ENCODE measurements at regions not wholly inside any gene's neighbourhood (a gene's known extent, or its start where the extent isn't known, plus 50 kb on each side); places are given as distances from the start of the nearest gene placed in this dataset.

DNA sequence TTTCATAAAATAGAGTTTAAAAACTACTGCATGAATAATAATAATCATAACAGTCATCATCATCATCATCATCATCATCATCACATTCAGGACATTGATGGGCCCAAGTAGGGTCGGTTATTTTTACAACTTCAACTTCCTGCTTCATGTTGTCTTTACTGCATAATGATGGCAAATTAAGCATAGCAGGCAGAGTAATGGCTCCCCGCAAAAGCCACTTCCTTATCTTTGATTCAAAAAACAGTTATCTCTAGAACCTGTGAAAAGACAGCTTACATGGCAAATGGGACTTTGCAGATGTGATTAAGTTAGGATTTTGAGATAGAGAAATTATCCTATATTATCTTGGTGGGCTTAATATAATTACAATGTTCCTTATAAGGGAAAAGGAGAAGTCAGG is 792.9 kb downstream of the LIG4 start:
- no peaks in the 10 kb centered on the region for H3K4me1 Mint-ChIP-seq
- no peak overlapping the region for H3K4me3 ChIP-seq (ENCODE audit: low read length)
- no peaks in the 10 kb centered on the region for H3K36me3 ChIP-seq (ENCODE audit: control insufficient read depth, insufficient read depth, low read length)
- TF ChIP-seq, protein P1, sequence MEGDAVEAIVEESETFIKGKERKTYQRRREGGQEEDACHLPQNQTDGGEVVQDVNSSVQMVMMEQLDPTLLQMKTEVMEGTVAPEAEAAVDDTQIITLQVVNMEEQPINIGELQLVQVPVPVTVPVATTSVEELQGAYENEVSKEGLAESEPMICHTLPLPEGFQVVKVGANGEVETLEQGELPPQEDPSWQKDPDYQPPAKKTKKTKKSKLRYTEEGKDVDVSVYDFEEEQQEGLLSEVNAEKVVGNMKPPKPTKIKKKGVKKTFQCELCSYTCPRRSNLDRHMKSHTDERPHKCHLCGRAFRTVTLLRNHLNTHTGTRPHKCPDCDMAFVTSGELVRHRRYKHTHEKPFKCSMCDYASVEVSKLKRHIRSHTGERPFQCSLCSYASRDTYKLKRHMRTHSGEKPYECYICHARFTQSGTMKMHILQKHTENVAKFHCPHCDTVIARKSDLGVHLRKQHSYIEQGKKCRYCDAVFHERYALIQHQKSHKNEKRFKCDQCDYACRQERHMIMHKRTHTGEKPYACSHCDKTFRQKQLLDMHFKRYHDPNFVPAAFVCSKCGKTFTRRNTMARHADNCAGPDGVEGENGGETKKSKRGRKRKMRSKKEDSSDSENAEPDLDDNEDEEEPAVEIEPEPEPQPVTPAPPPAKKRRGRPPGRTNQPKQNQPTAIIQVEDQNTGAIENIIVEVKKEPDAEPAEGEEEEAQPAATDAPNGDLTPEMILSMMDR (conservative IDR thresholded peaks at IDR 0.05), result no peak
- no peak for DNase-seq
- H3K27me3 Mint-ChIP-seq (ENCODE audit: insufficient read depth), result no peaks in the 10 kb centered on the region
- no peaks in the 10 kb centered on the region for H3K36me3 Mint-ChIP-seq (ENCODE audit: low read depth)
- H3K27ac ChIP-seq (ENCODE audit: low read depth, low read length), result no peak overlapping the region
- H3K27me3 ChIP-seq (ENCODE audit: control insufficient read depth, insufficient read depth, low read length, poor library complexity, severe bottlenecking), result peaks cover 16% of the 10 kb centered on the region
- peaks cover 10% of the 10 kb centered on the region for H3K9me3 Mint-ChIP-seq
- H3K27ac Mint-ChIP-seq, result no peak overlapping the region
- H3K9me3 ChIP-seq (ENCODE audit: control insufficient read depth, low read length), result peaks cover 9% of the 10 kb centered on the region
- no peak overlapping the region for H3K9ac ChIP-seq (ENCODE audit: extremely low read depth, low read length, poor library complexity, severe bottlenecking)
- WGBS, 2 experiments (ENCODE audit: insufficient coverage in 1 of 2, insufficient read length in 1 of 2), result 86% methylated on average over 1 to 2 of the region's 2 CpGs
- H3K4me1 ChIP-seq (ENCODE audit: control insufficient read depth, insufficient read depth, low read length), result no peaks in the 10 kb centered on the region
- H3K4me3 Mint-ChIP-seq, result no peak overlapping the region

DNA sequence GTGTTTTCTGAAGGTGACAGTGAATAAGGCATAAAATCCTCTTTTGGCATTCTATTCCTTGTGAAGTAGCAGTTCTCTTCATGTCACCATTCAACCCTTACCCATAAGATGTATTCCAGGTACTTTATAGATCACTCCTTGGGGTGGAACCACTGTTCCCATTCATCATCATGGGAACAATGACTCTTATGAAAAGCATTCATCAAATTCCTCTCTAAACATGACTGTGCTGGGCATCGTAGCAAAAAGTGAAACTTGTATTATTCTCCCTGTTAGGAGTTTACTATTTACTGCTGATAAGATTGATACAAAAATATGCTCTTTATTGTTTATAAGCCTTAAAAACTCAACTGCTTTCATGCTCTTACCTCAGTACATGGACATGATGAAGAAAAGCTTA is 793.4 kb downstream of the LIG4 start:
- peaks cover 9% of the 10 kb centered on the region for H3K9me3 ChIP-seq (ENCODE audit: control insufficient read depth, low read length)
- no peak overlapping the region for H3K4me3 ChIP-seq (ENCODE audit: low read length)
- Mint-ChIP-seq H3K27ac (no peak overlapping the region), H3K9me3 (peaks cover 10% of the 10 kb centered on the region), H3K36me3 (ENCODE audit: low read depth) (no peaks in the 10 kb centered on the region), H3K4me3 (no peak overlapping the region), H3K4me1 (no peaks in the 10 kb centered on the region), H3K27me3 (ENCODE audit: insufficient read depth) (no peaks in the 10 kb centered on the region)
- no peaks in the 10 kb centered on the region for H3K36me3 ChIP-seq (ENCODE audit: control insufficient read depth, insufficient read depth, low read length)
- H3K27me3 ChIP-seq (ENCODE audit: control insufficient read depth, insufficient read depth, low read length, poor library complexity, severe bottlenecking), result peaks cover 16% of the 10 kb centered on the region
- no peak overlapping the region for H3K27ac ChIP-seq (ENCODE audit: low read depth, low read length)
- H3K4me1 ChIP-seq (ENCODE audit: control insufficient read depth, insufficient read depth, low read length), result no peaks in the 10 kb centered on the region
- 100% methylated on average over 1 of the region's 1 CpG; no CpG with 5 or more reads in 1 of the 2 experiments for WGBS, 2 experiments (ENCODE audit: insufficient coverage in 1 of 2, insufficient read length in 1 of 2)
- TF ChIP-seq, protein P1 (conservative IDR thresholded peaks at IDR 0.05), result no peak
- no peak overlapping the region for H3K9ac ChIP-seq (ENCODE audit: extremely low read depth, low read length, poor library complexity, severe bottlenecking)
- no peak for DNase-seq

DNA sequence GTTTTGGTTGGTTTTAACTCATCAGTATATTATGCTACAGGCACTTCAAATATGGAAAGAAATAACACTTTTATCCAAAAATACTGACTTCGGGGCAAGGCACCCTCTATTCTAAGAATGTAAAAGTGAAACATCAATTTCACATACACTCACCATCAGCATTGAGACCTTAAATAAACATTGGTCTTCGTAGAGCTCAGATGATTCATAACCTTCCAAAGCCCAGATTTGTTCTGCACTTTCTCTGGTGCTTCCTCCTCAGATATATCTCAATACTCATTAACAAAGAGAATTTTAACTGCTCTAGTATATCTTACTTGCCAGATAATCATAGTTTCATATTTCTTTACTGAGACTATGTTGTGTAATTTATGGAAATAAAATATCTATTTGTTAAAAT is 794.3 kb downstream of the LIG4 start:
- Histone ChIP-seq H3K27ac (ENCODE audit: low read depth, low read length) (no peak overlapping the region), H3K4me1 (ENCODE audit: control insufficient read depth, insufficient read depth, low read length) (no peaks in the 10 kb centered on the region), H3K9ac (ENCODE audit: extremely low read depth, low read length, poor library complexity, severe bottlenecking) (no peak overlapping the region), H3K27me3 (ENCODE audit: control insufficient read depth, insufficient read depth, low read length, poor library complexity, severe bottlenecking) (peaks cover 16% of the 10 kb centered on the region), H3K36me3 (ENCODE audit: control insufficient read depth, insufficient read depth, low read length) (no peaks in the 10 kb centered on the region), H3K9me3 (ENCODE audit: control insufficient read depth, low read length) (peaks cover 9% of the 10 kb centered on the region), H3K4me3 (ENCODE audit: low read length) (no peak overlapping the region)
- no peaks in the 10 kb centered on the region for H3K27me3 Mint-ChIP-seq (ENCODE audit: insufficient read depth)
- no peaks in the 10 kb centered on the region for H3K36me3 Mint-ChIP-seq (ENCODE audit: low read depth)
- H3K9me3 Mint-ChIP-seq, result peaks cover 10% of the 10 kb centered on the region
- TF ChIP-seq, protein P1 (conservative IDR thresholded peaks at IDR 0.05), result no peak
- no peak overlapping the region for H3K4me3 Mint-ChIP-seq
- WGBS, 2 experiments (ENCODE audit: insufficient coverage in 1 of 2, insufficient read length in 1 of 2), result 98 to 100% methylated on average over 1 to 2 of the region's 2 CpGs
- DNase-seq, result no peak
- no peak overlapping the region for H3K27ac Mint-ChIP-seq
- H3K4me1 Mint-ChIP-seq, result no peaks in the 10 kb centered on the region
